GM19467 (cell line): ENCODE measurements at regions not wholly inside any gene's neighbourhood (a gene's known extent, or its start where the extent isn't known, plus 50 kb on each side); places are given as distances from the start of the nearest gene placed in this dataset.

Experiments
- ATAC-seq: cut with Tn5 transposase; IDR thresholded peaks from one replicate; pipeline ENCODE4 v1.9.1; 2021; ENCODE audit warnings: mild to moderate bottlenecking, moderate library complexity; ENCODE audit not compliant: unreplicated experiment

GRCh38 chr21:28541371-28542112 is 451.1 kb downstream of the LTN1 start:
- no peak for ATAC-seq

GRCh38 chr21:28540514-28540913 is 452.2 kb downstream of the LTN1 start:
- no peak for ATAC-seq

GRCh38 chr21:28539623-28539988 is 453.1 kb downstream of the LTN1 start:
- no peak for ATAC-seq

- no peak for ATAC-seq
Observed at GRCh38 chr21:28538987-28539622, 453.6 kb downstream of the LTN1 start.

GRCh38 chr21:28537371-28538079 is 455.2 kb downstream of the LTN1 start:
- ATAC-seq: no peak

- ATAC-seq: no peak
Observed at GRCh38 chr21:28532446-28532845, 460.2 kb downstream of the LTN1 start.

- ATAC-seq: no peak
Observed at GRCh38 chr21:28523367-28523766, 469.3 kb downstream of the LTN1 start.

- ATAC-seq: no peak
Observed at GRCh38 chr21:28522014-28522799, 470.5 kb downstream of the LTN1 start.

- ATAC-seq: no peak
Observed at GRCh38 chr21:28518630-28519029, 474.0 kb downstream of the LTN1 start.

GRCh38 chr21:28516991-28517592 is 475.6 kb downstream of the LTN1 start:
- ATAC-seq: peak; percentile 98

- ATAC-seq: no peak
Observed at GRCh38 chr21:28516021-28516420, 476.7 kb downstream of the LTN1 start.

- no peak for ATAC-seq
Observed at GRCh38 chr21:28513428-28513827, 479.2 kb downstream of the LTN1 start.

- ATAC-seq: no peak
Observed at GRCh38 chr21:28509031-28509430, 483.6 kb downstream of the LTN1 start.

GRCh38 chr21:28508126-28508525 is 484.6 kb downstream of the LTN1 start:
- ATAC-seq: no peak

- ATAC-seq: no peak
Observed at GRCh38 chr21:28496517-28496916, 496.2 kb downstream of the LTN1 start.

- ATAC-seq: no peak
Observed at GRCh38 chr21:28492127-28492526, 500.6 kb downstream of the LTN1 start.

GRCh38 chr21:28489821-28490350 is 502.8 kb downstream of the LTN1 start:
- ATAC-seq: no peak

GRCh38 chr21:28489162-28489561 is 503.5 kb downstream of the LTN1 start:
- no peak for ATAC-seq

- ATAC-seq: no peak
Observed at GRCh38 chr21:28487455-28488070, 505.1 kb downstream of the LTN1 start.
